Transverse colon (tissue), 3 donors: ENCODE measurements at regions not wholly inside any gene's neighbourhood (a gene's known extent, or its start where the extent isn't known, plus 50 kb on each side); places are given as distances from the start of the nearest gene placed in this dataset.

Source experiments
- EP300 ChIP-seq: sonication (generic); formaldehyde crosslinking; IDR thresholded peaks from one replicate; pipeline ENCODE4 v1.6.1; 2017; ENCODE audit warnings: antibody characterized with exemption, low read depth
- TF ChIP-seq, protein P1 (sequence below), 5 experiments: fragments of 200-600 bp in 3 of 5; fragments of 450-650 bp in 2 of 5; sonication (generic) in 3 of 5; IDR thresholded peaks; 1 replicate in 2 of 5; 2 replicates in 3 of 5; pipeline ENCODE4 v1.5.1; 2016 to 2017; ENCODE audit warnings: antibody characterized with exemption in 5 of 5, inconsistent platforms in 3 of 5, mild to moderate bottlenecking in 2 of 5, moderate library complexity in 1 of 5

DNA sequence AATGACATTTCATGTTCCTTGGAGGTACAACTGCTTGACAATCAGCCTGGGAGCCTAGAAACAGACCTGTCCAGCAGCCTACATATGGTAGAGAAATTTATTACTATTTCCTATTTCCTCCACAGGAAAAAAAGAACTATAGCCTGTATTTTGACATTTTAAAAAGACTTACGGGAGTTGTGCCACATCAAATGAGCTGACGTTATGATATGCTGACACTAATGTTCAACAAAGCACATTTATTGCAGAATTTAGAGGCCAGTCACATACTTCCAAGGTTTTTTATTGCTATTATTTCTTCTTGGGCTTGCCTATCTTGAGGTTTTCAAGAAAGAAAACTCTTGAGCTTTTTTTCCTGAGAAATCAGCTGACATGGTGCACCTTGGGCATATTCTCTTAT is 305.3 kb downstream of the LRIG3 start:
- no peak for TF ChIP-seq EP300
- TF ChIP-seq, protein P1, sequence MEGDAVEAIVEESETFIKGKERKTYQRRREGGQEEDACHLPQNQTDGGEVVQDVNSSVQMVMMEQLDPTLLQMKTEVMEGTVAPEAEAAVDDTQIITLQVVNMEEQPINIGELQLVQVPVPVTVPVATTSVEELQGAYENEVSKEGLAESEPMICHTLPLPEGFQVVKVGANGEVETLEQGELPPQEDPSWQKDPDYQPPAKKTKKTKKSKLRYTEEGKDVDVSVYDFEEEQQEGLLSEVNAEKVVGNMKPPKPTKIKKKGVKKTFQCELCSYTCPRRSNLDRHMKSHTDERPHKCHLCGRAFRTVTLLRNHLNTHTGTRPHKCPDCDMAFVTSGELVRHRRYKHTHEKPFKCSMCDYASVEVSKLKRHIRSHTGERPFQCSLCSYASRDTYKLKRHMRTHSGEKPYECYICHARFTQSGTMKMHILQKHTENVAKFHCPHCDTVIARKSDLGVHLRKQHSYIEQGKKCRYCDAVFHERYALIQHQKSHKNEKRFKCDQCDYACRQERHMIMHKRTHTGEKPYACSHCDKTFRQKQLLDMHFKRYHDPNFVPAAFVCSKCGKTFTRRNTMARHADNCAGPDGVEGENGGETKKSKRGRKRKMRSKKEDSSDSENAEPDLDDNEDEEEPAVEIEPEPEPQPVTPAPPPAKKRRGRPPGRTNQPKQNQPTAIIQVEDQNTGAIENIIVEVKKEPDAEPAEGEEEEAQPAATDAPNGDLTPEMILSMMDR (IDR thresholded peaks at IDR 0.05) = no peak
